IMR-90 (cell line): ENCODE measurements at regions not wholly inside any gene's neighbourhood (a gene's known extent, or its start where the extent isn't known, plus 50 kb on each side); places are given as distances from the start of the nearest gene placed in this dataset.

ENCODE experiments used
- ATAC-seq: fragments of 200-7000 bp; cut with Tn5 transposase; 2 replicates; pipeline ENCODE4 v1.9.1; 2020; ENCODE audit warnings: low read depth, mild to moderate bottlenecking, moderate library complexity
- BruUV-seq: library from RNA; stranded (reverse); fragments of 400-500 nt; replicated peaks from 2 replicates; lab custom pipeline; 2021; lab: Mats Ljungman, UMichigan
- CTCF ChIA-PET: fragments of 300-600 bp; formaldehyde crosslinking; extraction: SDS; loops from one replicate; lab custom pipeline; 2021; ENCODE audit warnings: antibody characterized with exemption; lab: Yijun Ruan, JAX
- POLR2A ChIA-PET: fragments of 300-600 bp; sonication (Branson Sonifier 250); formaldehyde crosslinking; loops from one replicate; lab custom pipeline; 2022; ENCODE audit warnings: antibody characterized with exemption; ENCODE audit not compliant: unreplicated experiment; lab: Charles Lee
- DNase-seq: peaks from one replicate; pipeline ENCODE4 v3.0.0; 2013
- H2AFZ ChIP-seq: replicated peaks from 2 replicates; pipeline ENCODE3; 2013; ENCODE audit warnings: low read length, mild to moderate bottlenecking; ENCODE audit not compliant: poor library complexity
- H2AK5ac ChIP-seq: 2 replicates; pipeline ENCODE4 v1.6.1; 2013; ENCODE audit warnings: low read depth, low read length, inconsistent platforms
- H2AK9ac ChIP-seq: replicated peaks from 2 replicates; pipeline ENCODE3; 2013; ENCODE audit warnings: mild to moderate bottlenecking, low read depth, low read length, moderate library complexity; ENCODE audit not compliant: poor library complexity
- H2BK120ac ChIP-seq: 2 replicates; pipeline ENCODE4 v1.6.1; 2013; ENCODE audit warnings: low read depth, low read length, inconsistent platforms
- H2BK15ac ChIP-seq: 3 replicates; pipeline ENCODE4 v1.6.1; 2013; ENCODE audit warnings: low read depth, low read length, inconsistent platforms
- H2BK20ac ChIP-seq: 2 replicates; pipeline ENCODE4 v1.6.1; 2013; ENCODE audit warnings: low read depth, mild to moderate bottlenecking, inconsistent platforms, low read length, moderate library complexity
- H2BK5ac ChIP-seq: 2 replicates; pipeline ENCODE4 v1.6.1; 2013; ENCODE audit warnings: mild to moderate bottlenecking, low read depth, low read length, inconsistent platforms; ENCODE audit not compliant: poor library complexity, severe bottlenecking
- H3K14ac ChIP-seq: replicated peaks from 2 replicates; pipeline ENCODE4 v1.6.1; 2013; ENCODE audit warnings: low read depth, low read length, inconsistent platforms
- H3K18ac ChIP-seq: 2 replicates; pipeline ENCODE4 v1.6.1; 2013; ENCODE audit warnings: low read depth, low read length, control low read depth
- H3K23ac ChIP-seq: 2 replicates; pipeline ENCODE4 v1.6.1; 2013; ENCODE audit warnings: low read depth, low read length, inconsistent platforms
- H3K27ac ChIP-seq: 2 replicates; pipeline ENCODE4 v1.5.1; 2013; ENCODE audit warnings: mild to moderate bottlenecking, control low read depth, low read length; ENCODE audit not compliant: insufficient read depth
- H3K27me3 ChIP-seq: 2 replicates; pipeline ENCODE4 v1.6.1; 2013; ENCODE audit warnings: low read length; ENCODE audit not compliant: control insufficient read depth, insufficient read depth
- H3K36me3 ChIP-seq: 2 replicates; pipeline ENCODE4 v1.6.1; 2013; ENCODE audit warnings: low read length, mixed read lengths; ENCODE audit not compliant: control insufficient read depth, insufficient read depth
- H3K4ac ChIP-seq: 2 replicates; pipeline ENCODE4 v1.6.1; 2013; ENCODE audit warnings: low read depth, low read length, inconsistent platforms
- H3K4me1 ChIP-seq: 2 replicates; pipeline ENCODE4 v1.6.1; 2013; ENCODE audit warnings: low read length, mixed read lengths; ENCODE audit not compliant: control insufficient read depth, insufficient read depth
- H3K4me2 ChIP-seq: 2 replicates; pipeline ENCODE4 v1.6.1; 2013; ENCODE audit warnings: low read depth, mild to moderate bottlenecking, control low read depth, low read length, moderate library complexity
- H3K4me3 ChIP-seq: 2 replicates; pipeline ENCODE4 v1.5.1; 2013; ENCODE audit warnings: low read depth, mild to moderate bottlenecking, control low read depth, low read length, moderate library complexity; ENCODE audit not compliant: insufficient read depth
- H3K56ac ChIP-seq: 2 replicates; pipeline ENCODE4 v1.6.1; 2013; ENCODE audit warnings: low read length, inconsistent platforms; ENCODE audit not compliant: insufficient read depth; ENCODE audit errors: extremely low read depth
- H3K79me1 ChIP-seq, 2 experiments: 2 replicates each; pipeline ENCODE4 v1.6.1; 2013; ENCODE audit warnings: low read length in 2 of 2, inconsistent platforms in 1 of 2, low read depth in 1 of 2
- H3K9ac ChIP-seq: 2 replicates; pipeline ENCODE4 v1.6.1; 2013; ENCODE audit warnings: low read depth, low read length, control low read depth
- H3K9me1 ChIP-seq: 2 replicates; pipeline ENCODE4 v1.6.1; 2013; ENCODE audit warnings: low read length, inconsistent platforms; ENCODE audit not compliant: insufficient read depth
- H3K9me3 ChIP-seq: 2 replicates; pipeline ENCODE4 v1.6.1; 2013; ENCODE audit warnings: low read length; ENCODE audit not compliant: control insufficient read depth, insufficient read depth
- H4K20me1 ChIP-seq: 2 replicates; pipeline ENCODE4 v1.6.1; 2013; ENCODE audit warnings: low read length, inconsistent platforms; ENCODE audit not compliant: insufficient read depth
- H4K5ac ChIP-seq: 2 replicates; pipeline ENCODE4 v1.6.1; 2013; ENCODE audit warnings: mild to moderate bottlenecking, low read depth, low read length, control low read depth
- H4K8ac ChIP-seq, 2 experiments: 2 replicates each; pipeline ENCODE4 v1.6.1; 2013; ENCODE audit warnings: low read depth in 2 of 2, low read length in 2 of 2, control low read depth in 1 of 2, inconsistent platforms in 1 of 2
- H4K91ac ChIP-seq: 2 replicates; pipeline ENCODE4 v1.6.1; 2013; ENCODE audit warnings: low read depth, low read length, inconsistent platforms; ENCODE audit not compliant: insufficient read depth
- BHLHE40 ChIP-seq: fragments of 150-350 bp; IDR thresholded peaks from 2 replicates; pipeline ENCODE4 v1.6.1; 2016; ENCODE audit warnings: mild to moderate bottlenecking, low read depth, low read length
- CEBPB ChIP-seq: IDR thresholded peaks from 2 replicates; pipeline ENCODE4 v1.6.1; 2012; ENCODE audit warnings: low read depth, low read length, improper control_type of control experiment
- CTCF ChIP-seq: conservative IDR thresholded peaks from 2 replicates; pipeline ENCODE4 v1.5.1; 2012; ENCODE audit warnings: mild to moderate bottlenecking, low read depth, low read length, improper control_type of control experiment
- MXI1 ChIP-seq: IDR thresholded peaks from 2 replicates; pipeline ENCODE4 v1.6.1; 2012; ENCODE audit warnings: low read depth, mild to moderate bottlenecking, low read length, moderate library complexity, borderline replicate concordance
- NFE2L2 ChIP-seq: fragments of 150-350 bp; IDR thresholded peaks from 2 replicates; pipeline ENCODE4 v1.6.1; 2016; ENCODE audit warnings: low read depth, mild to moderate bottlenecking, low read length
- WGBS, 2 experiments: methylation state at CpG; one replicate each; pipeline versions ENCODE4 v1.1.5 to v1.1.7; 2013; ENCODE audit warnings: missing lambda C conversion rate in 2 of 2; ENCODE audit not compliant: insufficient read length in 1 of 2; ENCODE audit errors: extremely low coverage in 2 of 2; 5-methylcytosine and 5-hydroxymethylcytosine counted together
- dilution Hi-C: fragments of 300-500 bp; cut with HindIII; formaldehyde crosslinking; loops from one replicate; pipeline ENCODE4 v1.14.3; 2018; ENCODE audit warnings: low sequenced_read_pairs; ENCODE audit not compliant: unreplicated experiment
- in situ Hi-C: fragments of 300-500 bp; cut with MboI; formaldehyde crosslinking; loops from 3 replicates; pipeline ENCODE4 v1.14.3; 2019; ENCODE audit warnings: low sequenced_read_pairs, inconsistent platforms, mixed read lengths
- intact Hi-C: fragments of 100-400 bp; cut with micrococcal nuclease; formaldehyde crosslinking; loops from 2 replicates; pipeline ENCODE4 v1.10.0; 2022

- dilution Hi-C loops (no loop called here), in situ Hi-C loops (no loop called here), intact Hi-C loops (no loop called here)
- H2BK5ac ChIP-seq, result no peak overlapping the region
- H3K9ac ChIP-seq, result no peak overlapping the region
- H3K27me3 ChIP-seq, result no peaks in the 10 kb centered on the region
- H4K5ac ChIP-seq, result no peak overlapping the region
- DNase-seq (no peak), ATAC-seq (no peak)
- H3K4ac ChIP-seq, result no peak overlapping the region
- H3K4me3 ChIP-seq, result no peak overlapping the region
- H3K18ac ChIP-seq, result no peak overlapping the region
- H3K4me2 ChIP-seq, result no peak overlapping the region
- no peaks in the 10 kb centered on the region for H3K4me1 ChIP-seq
- ChIA-PET POLR2A (no interaction called here), CTCF (no interaction called here)
- no peak overlapping the region for H2BK15ac ChIP-seq
- no peak overlapping the region for H3K14ac ChIP-seq
- no peak overlapping the region for H2BK20ac ChIP-seq
- no peak overlapping the region for H2AK9ac ChIP-seq
- no peak overlapping the region for H2BK120ac ChIP-seq
- no CpG with 5 or more reads among the region's 2 CpGs for WGBS, 2 experiments
- no peak overlapping the region for H2AK5ac ChIP-seq
- no TSS peak for BruUV-seq
- H2AFZ ChIP-seq, result no peak overlapping the region
- H3K79me1 ChIP-seq, result no peaks in the 10 kb centered on the region
- no peak overlapping the region for H3K56ac ChIP-seq
- no peaks in the 10 kb centered on the region for H4K20me1 ChIP-seq
- no peaks in the 10 kb centered on the region for H3K36me3 ChIP-seq
- no peaks in the 10 kb centered on the region for H3K9me3 ChIP-seq
- H3K27ac ChIP-seq, result no peak overlapping the region
- H3K9me1 ChIP-seq, result no peaks in the 10 kb centered on the region
- no peak overlapping the region for H4K91ac ChIP-seq
- no peak overlapping the region for H3K23ac ChIP-seq
- H4K8ac ChIP-seq, result no peak overlapping the region
- TF ChIP-seq CTCF (no peak), CEBPB (no peak), MXI1 (no peak), NFE2L2 (no peak), BHLHE40 (no peak)
These were observed 743.6 kb upstream of the POU3F4 start for GRCh38 chrX:82764521-82764920.
